NT2/D1 (cell line): ENCODE measurements at regions not wholly inside any gene's neighbourhood (a gene's known extent, or its start where the extent isn't known, plus 50 kb on each side); places are given as distances from the start of the nearest gene placed in this dataset.

Experiments used
- DNase-seq: peaks from one replicate; pipeline ENCODE4 v3.0.0-alpha.2; 2011; ENCODE audit warnings: low read depth, low spot score
- H3K27me3 ChIP-seq: 2 replicates; pipeline ENCODE4 v1.6.0; 2011; ENCODE audit warnings: mild to moderate bottlenecking; ENCODE audit not compliant: insufficient read length, insufficient read depth
- H3K36me3 ChIP-seq: 2 replicates; pipeline ENCODE4 v1.6.1; 2011; ENCODE audit warnings: mild to moderate bottlenecking, low read length, mixed read lengths; ENCODE audit not compliant: insufficient read depth, insufficient read length
- H3K4me1 ChIP-seq: 2 replicates; pipeline ENCODE4 v1.5.1; 2011; ENCODE audit not compliant: insufficient read depth, insufficient read length
- H3K4me3 ChIP-seq: 2 replicates; pipeline ENCODE4 v1.5.1; 2011; ENCODE audit warnings: low read depth; ENCODE audit not compliant: insufficient read length
- H3K9ac ChIP-seq: 2 replicates; pipeline ENCODE4 v1.6.0; 2011; ENCODE audit warnings: low read depth; ENCODE audit not compliant: insufficient read length
- H3K9me3 ChIP-seq: 2 replicates; pipeline ENCODE4 v1.5.1; 2011; ENCODE audit warnings: mild to moderate bottlenecking, low read length; ENCODE audit not compliant: insufficient read depth
- SUZ12 ChIP-seq: IDR thresholded peaks from 2 replicates; pipeline ENCODE4 v1.6.1; 2011; ENCODE audit not compliant: insufficient read length, insufficient read depth; ENCODE audit errors: extremely low read depth
- YY1 ChIP-seq: IDR thresholded peaks from 2 replicates; pipeline ENCODE4 v1.6.1; 2011; ENCODE audit not compliant: insufficient read length, insufficient read depth
- ZNF274 ChIP-seq: IDR thresholded peaks from 2 replicates; pipeline ENCODE4 v1.6.1; 2011; ENCODE audit warnings: mild to moderate bottlenecking, low read depth, low read length

DNA sequence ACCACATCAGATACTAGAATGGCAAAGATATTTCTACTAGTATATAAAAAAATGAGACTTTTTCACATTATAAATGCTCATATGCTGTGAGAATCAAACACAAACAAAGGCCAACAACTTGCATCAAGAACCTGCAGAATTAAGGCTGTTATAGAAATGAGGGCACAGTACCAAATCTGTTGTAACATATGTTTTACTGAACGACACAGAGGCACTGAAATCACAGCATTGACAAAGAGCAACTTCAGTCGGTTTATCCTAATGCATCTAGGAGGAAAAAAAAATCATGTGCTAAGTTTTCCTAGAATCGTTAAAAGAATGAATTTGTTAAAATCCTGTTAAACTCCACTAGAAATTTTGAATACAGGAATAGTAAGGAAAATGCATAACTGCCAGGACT lies 617.4 kb upstream of the NETO1 start:
- no peaks in the 10 kb centered on the region for H3K27me3 ChIP-seq
- no peak for TF ChIP-seq ZNF274
- TF ChIP-seq YY1: no peak
- TF ChIP-seq SUZ12: no peak
- DNase-seq: no peak
- H3K4me1 ChIP-seq: no peaks in the 10 kb centered on the region
- no peaks in the 10 kb centered on the region for H3K36me3 ChIP-seq
- H3K9me3 ChIP-seq: no peaks in the 10 kb centered on the region
- H3K9ac ChIP-seq: no peak overlapping the region
- no peak overlapping the region for H3K4me3 ChIP-seq

DNA sequence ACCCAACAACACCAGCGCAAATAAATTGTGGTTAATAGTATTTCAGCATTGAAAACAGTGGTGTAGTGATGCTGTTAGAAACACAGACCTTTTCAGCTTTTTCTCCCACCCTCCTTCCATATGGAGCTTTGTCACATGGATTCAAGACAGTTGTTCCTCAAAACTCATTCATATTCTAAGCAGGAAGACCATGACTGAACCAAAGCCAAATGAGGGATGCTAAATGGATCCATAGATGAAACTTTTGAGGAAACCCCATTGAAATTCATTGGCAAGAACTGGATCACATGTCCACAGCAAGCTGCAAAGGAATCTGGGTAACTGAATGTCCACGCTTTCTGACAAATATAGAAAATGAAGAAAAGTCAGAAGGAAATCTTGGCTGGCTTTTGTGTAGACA lies 615.1 kb upstream of the NETO1 start:
- Histone ChIP-seq H3K27me3 (no peaks in the 10 kb centered on the region), H3K9ac (no peak overlapping the region), H3K4me1 (no peaks in the 10 kb centered on the region), H3K9me3 (no peaks in the 10 kb centered on the region), H3K4me3 (no peak overlapping the region), H3K36me3 (no peaks in the 10 kb centered on the region)
- TF ChIP-seq ZNF274 (no peak), YY1 (no peak), SUZ12 (no peak)
- no peak for DNase-seq

DNA sequence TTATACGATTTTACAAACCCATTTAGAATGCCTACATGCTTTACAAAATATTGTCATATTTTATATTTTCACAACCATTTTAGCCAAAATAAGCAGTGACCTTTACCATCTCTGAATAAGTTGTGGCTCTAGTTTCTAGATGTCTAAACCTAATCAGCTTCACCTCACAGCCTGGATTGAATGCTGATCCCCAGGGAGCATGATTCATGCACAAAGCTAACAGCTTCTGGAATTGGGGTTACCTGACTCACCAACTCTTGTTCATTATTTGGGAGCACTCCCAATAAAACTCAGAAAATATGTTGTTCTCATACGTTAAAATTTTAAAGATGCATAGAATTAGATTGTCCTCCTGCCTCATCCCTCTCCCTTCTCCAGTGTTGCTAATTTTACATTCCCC lies 611.7 kb upstream of the NETO1 start:
- DNase-seq: no peak

DNA sequence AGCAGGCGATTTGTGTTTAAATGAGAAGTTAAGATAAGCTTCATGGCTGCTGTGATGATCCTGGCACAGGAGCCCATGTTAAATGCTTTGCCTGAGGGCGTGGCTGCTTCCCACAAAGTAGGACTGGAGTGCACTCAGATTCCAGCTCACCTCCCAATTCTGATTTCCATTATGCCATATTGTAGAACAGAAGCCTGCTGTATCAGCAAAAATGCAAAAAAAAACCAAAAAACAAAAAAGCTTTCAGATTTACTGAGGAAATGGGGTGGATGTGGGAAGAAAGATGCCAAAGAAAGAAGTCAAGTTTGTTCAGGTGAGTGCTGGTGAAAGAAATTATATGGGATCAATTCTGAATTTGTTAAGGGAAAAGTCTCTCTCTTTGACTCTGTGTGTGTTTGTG lies 610.4 kb upstream of the NETO1 start:
- no peaks in the 10 kb centered on the region for H3K27me3 ChIP-seq
- no peaks in the 10 kb centered on the region for H3K4me1 ChIP-seq
- H3K4me3 ChIP-seq: no peak overlapping the region
- H3K9ac ChIP-seq: no peak overlapping the region
- no peaks in the 10 kb centered on the region for H3K36me3 ChIP-seq
- TF ChIP-seq ZNF274: no peak
- no peak for TF ChIP-seq YY1
- TF ChIP-seq SUZ12: no peak
- DNase-seq: no peak
- no peaks in the 10 kb centered on the region for H3K9me3 ChIP-seq

More for the DNA sequence above, 611.7 kb upstream of the NETO1 start:
- H3K36me3 ChIP-seq: no peaks in the 10 kb centered on the region
- H3K4me3 ChIP-seq: no peak overlapping the region
- H3K4me1 ChIP-seq: no peaks in the 10 kb centered on the region
- no peak for TF ChIP-seq YY1
- no peak for TF ChIP-seq SUZ12
- TF ChIP-seq ZNF274: no peak
- no peaks in the 10 kb centered on the region for H3K9me3 ChIP-seq
- H3K27me3 ChIP-seq: no peaks in the 10 kb centered on the region
- no peak overlapping the region for H3K9ac ChIP-seq

- no peaks in the 10 kb centered on the region for H3K4me1 ChIP-seq
- no peak overlapping the region for H3K4me3 ChIP-seq
- no peak for DNase-seq
- TF ChIP-seq ZNF274: no peak
- no peak for TF ChIP-seq YY1
- TF ChIP-seq SUZ12: no peak
- no peaks in the 10 kb centered on the region for H3K27me3 ChIP-seq
- H3K9ac ChIP-seq: no peak overlapping the region
- no peaks in the 10 kb centered on the region for H3K36me3 ChIP-seq
- H3K9me3 ChIP-seq: no peaks in the 10 kb centered on the region
Observed at GRCh38 chr18:73476031-73476430, 608.2 kb upstream of the NETO1 start.

GRCh38 chr18:73462092-73462491 lies 594.3 kb upstream of the NETO1 start:
- Histone ChIP-seq H3K27me3 (no peaks in the 10 kb centered on the region), H3K4me1 (no peaks in the 10 kb centered on the region), H3K4me3 (no peak overlapping the region), H3K9me3 (no peaks in the 10 kb centered on the region), H3K36me3 (no peaks in the 10 kb centered on the region), H3K9ac (no peak overlapping the region)
- no peak for DNase-seq
- TF ChIP-seq YY1: no peak
- no peak for TF ChIP-seq ZNF274
- no peak for TF ChIP-seq SUZ12

GRCh38 chr18:73461780-73462059 lies 593.9 kb upstream of the NETO1 start:
- Histone ChIP-seq H3K4me3 (no peak overlapping the region), H3K4me1 (no peaks in the 10 kb centered on the region), H3K27me3 (no peaks in the 10 kb centered on the region), H3K9ac (no peak overlapping the region), H3K9me3 (no peaks in the 10 kb centered on the region), H3K36me3 (no peaks in the 10 kb centered on the region)
- no peak for TF ChIP-seq YY1
- TF ChIP-seq ZNF274: no peak
- no peak for TF ChIP-seq SUZ12
- DNase-seq: no peak
